Brain microvascular endothelial cell (primary cell): ENCODE measurements at regions not wholly inside any gene's neighbourhood (a gene's known extent, or its start where the extent isn't known, plus 50 kb on each side); places are given as distances from the start of the nearest gene placed in this dataset.

Experiments used
- DNase-seq: peaks from one replicate; pipeline ENCODE4 v3.0.0-alpha.2; 2020
- H3K27ac ChIP-seq: fragments of 250-450 bp; sonication (Bioruptor Pico); 2 replicates; pipeline ENCODE4 v1.5.1; 2020; ENCODE audit warnings: mild to moderate bottlenecking, moderate library complexity
- H3K27me3 ChIP-seq: fragments of 250-450 bp; sonication (Bioruptor Pico); replicated peaks from 2 replicates; pipeline ENCODE4 v1.5.1; 2020; ENCODE audit warnings: mild to moderate bottlenecking
- H3K36me3 ChIP-seq: fragments of 250-450 bp; sonication (Bioruptor Pico); replicated peaks from 2 replicates; pipeline ENCODE4 v1.5.1; 2020; ENCODE audit warnings: mild to moderate bottlenecking
- H3K4me3 ChIP-seq: 2 replicates; pipeline ENCODE4 v1.5.1; 2011; ENCODE audit warnings: low read depth, mild to moderate bottlenecking, control low read depth, low read length, moderate library complexity
- in situ Hi-C: cut with HindIII; loops from 2 replicates; pipeline ENCODE4 v1.10.0; 2017; ENCODE audit warnings: low sequenced_read_pairs, low pct_ligation_motif_present
- TF ChIP-seq, protein P1 (sequence below): IDR thresholded peaks from 2 replicates; pipeline ENCODE4 v1.5.1; 2011; ENCODE audit warnings: low read depth, mild to moderate bottlenecking, moderate library complexity, low read length, control low read depth, inconsistent platforms; ENCODE audit errors: missing control alignments

DNA sequence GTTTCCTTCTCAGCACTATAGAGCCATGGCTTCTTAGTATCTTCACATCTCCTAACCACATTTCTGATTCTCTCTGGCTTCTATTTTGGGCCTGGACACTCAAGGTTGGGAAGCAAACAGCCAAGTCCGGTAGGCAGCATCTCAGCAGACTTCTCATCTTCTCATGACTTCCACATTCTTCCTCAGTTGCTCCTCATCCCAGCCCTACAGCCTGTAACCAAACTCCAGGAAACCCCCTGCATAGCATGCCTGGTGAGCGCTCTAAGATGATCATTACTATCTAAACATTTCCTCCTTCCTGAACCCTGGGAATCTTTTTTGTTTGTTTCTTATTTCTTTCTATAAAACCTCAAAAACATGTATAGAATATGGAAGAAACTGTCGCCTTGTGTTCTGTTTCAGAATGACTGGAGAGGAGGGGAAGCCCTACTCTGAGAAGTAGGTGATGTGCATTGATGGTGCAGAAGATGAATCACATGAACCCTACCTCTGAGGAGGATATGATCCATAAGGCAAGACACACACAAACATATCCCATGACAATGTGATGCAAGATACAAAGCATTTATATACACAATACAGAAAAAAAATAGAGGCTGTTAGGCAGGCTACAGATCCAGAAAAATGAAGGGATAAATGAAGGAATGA, 219.8 kb upstream of the GYPA start:
- Histone ChIP-seq H3K36me3 (no peaks in the 10 kb centered on the region), H3K27ac (peak overlapping the region; percentile 6), H3K27me3 (no peaks in the 10 kb centered on the region), H3K4me3 (no peak overlapping the region)
- DNase-seq: peak; percentile 28
- in situ Hi-C loops: no loop called here
- TF ChIP-seq, protein P1, sequence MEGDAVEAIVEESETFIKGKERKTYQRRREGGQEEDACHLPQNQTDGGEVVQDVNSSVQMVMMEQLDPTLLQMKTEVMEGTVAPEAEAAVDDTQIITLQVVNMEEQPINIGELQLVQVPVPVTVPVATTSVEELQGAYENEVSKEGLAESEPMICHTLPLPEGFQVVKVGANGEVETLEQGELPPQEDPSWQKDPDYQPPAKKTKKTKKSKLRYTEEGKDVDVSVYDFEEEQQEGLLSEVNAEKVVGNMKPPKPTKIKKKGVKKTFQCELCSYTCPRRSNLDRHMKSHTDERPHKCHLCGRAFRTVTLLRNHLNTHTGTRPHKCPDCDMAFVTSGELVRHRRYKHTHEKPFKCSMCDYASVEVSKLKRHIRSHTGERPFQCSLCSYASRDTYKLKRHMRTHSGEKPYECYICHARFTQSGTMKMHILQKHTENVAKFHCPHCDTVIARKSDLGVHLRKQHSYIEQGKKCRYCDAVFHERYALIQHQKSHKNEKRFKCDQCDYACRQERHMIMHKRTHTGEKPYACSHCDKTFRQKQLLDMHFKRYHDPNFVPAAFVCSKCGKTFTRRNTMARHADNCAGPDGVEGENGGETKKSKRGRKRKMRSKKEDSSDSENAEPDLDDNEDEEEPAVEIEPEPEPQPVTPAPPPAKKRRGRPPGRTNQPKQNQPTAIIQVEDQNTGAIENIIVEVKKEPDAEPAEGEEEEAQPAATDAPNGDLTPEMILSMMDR: no peak

DNA sequence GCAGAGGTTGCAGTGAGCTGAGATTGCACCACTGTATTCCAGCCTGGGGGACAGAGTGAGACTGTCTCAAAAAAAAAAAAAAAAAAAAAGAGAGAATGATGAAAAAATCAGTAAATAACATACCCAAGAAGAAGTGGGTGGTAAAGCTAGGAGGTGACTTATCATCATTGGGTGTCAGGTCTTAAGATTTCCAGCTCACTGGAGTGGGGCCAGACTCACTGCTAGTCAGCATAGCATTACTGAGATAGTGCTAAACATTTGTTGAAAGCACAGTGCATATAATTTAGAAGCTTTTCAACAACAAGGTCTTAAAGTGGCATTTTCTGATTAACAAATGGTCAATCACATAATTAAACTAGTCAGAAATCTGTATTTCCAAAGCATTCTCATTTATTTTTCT, 221.8 kb upstream of the GYPA start:
- no peaks in the 10 kb centered on the region for H3K36me3 ChIP-seq
- H3K27ac ChIP-seq: no peak overlapping the region
- TF ChIP-seq, protein P1: no peak
- no peaks in the 10 kb centered on the region for H3K27me3 ChIP-seq
- DNase-seq: no peak
- H3K4me3 ChIP-seq: no peak overlapping the region
- in situ Hi-C loops: no loop called here

DNA sequence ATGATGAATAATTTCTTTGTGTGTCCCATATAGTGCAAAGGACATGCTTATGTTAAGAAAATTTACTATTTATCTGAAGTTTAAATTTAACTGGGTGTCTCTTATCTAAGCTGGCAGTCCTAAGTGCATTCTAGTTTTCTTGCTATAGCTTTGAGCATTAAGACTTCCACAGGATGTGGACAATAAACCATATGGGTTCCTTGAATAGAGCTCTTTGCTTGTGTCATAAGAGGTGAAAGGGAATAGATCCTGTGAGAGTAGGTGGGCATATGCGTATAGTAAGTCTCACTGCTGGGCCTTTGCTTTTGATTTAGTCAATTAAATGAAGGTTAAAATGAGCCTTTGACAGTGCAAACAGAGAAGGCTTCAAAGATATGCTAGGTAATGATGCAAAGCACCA, 223.4 kb upstream of the GYPA start:
- H3K4me3 ChIP-seq: no peak overlapping the region
- DNase-seq: no peak
- H3K27me3 ChIP-seq: no peaks in the 10 kb centered on the region

DNA sequence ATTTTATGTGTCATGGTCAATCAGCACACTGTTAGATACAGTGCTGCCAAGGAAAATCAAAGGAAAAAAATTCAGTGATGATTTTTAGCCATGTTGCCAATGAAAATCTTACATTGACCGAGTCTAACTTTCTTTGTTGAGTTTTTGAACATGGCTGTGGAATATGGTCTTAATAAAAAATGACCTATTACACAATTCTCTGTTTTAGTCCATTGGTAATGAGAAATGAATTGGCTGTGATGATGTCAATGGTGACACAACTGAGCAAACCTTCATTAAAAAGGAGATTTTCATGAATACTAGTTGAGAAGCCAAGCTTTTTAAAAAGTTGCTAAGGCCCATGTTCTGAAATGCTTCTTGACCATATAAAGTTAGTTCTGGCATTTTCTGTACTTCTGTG, 225.9 kb upstream of the GYPA start:
- TF ChIP-seq, protein P1: no peak
- Histone ChIP-seq H3K4me3 (no peak overlapping the region), H3K36me3 (no peaks in the 10 kb centered on the region), H3K27me3 (no peaks in the 10 kb centered on the region), H3K27ac (no peak overlapping the region)
- in situ Hi-C loops: no loop called here
- DNase-seq: no peak

More for the DNA sequence above, 223.4 kb upstream of the GYPA start:
- in situ Hi-C loops: no loop called here
- H3K27ac ChIP-seq: no peak overlapping the region
- H3K36me3 ChIP-seq: no peaks in the 10 kb centered on the region
- TF ChIP-seq, protein P1: no peak

DNA sequence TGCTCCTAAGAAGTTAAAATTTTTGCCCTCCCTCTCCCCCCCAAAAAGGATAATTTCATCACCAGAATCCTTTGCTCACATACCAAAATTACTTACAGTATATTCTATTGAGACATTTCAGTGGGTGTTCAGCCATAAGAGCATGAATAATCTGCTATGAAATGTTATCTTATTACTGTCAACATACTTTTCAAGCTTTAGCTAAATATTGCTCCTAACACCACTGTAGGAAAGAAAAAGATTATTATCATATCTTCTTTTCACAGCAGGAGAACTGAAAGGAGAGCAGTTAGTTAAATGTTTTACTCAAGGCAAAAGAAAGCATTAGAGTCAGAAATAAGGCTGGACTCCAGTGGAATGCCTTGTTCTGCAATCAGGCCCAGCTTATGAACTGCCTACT, 231.0 kb upstream of the GYPA start:
- H3K27ac ChIP-seq: no peak overlapping the region
- peak; percentile 24 for DNase-seq
- in situ Hi-C loops: no loop called here
- H3K36me3 ChIP-seq: no peaks in the 10 kb centered on the region
- TF ChIP-seq, protein P1: no peak
- no peaks in the 10 kb centered on the region for H3K27me3 ChIP-seq
- no peak overlapping the region for H3K4me3 ChIP-seq

DNA sequence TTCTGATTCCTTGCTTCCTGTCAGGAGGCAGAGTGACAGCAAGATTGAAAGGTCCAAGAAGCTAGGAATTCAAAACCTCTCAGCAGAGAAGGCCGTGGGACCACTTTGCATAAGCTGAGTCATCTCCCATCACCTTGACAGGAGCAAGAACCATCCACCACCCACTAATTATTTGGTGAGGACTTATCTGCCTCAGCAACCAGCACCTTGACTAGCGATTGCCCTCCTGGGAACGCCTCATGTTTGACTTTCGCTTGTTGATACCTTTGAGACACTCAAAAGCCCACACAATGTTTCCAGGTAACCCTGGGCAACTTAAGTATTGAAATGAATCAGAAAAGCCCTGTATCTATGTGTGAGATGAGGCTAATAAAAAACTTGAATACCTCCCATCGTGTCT, 233.5 kb upstream of the GYPA start:
- in situ Hi-C loops: no loop called here

More for the DNA sequence above, 233.5 kb upstream of the GYPA start:
- TF ChIP-seq, protein P1: no peak
- Histone ChIP-seq H3K4me3 (no peak overlapping the region), H3K27ac (no peak overlapping the region), H3K27me3 (no peaks in the 10 kb centered on the region), H3K36me3 (no peaks in the 10 kb centered on the region)
- no peak for DNase-seq
